ENCODE measurements at regions not wholly inside any gene's neighbourhood (a gene's known extent, or its start where the extent isn't known, plus 50 kb on each side); places are given as distances from the start of the nearest gene placed in this dataset.

GRCh38 chr11:10401696-10402392, 53.2 kb upstream of the AMPD3 start:
- TF ChIP-seq ZFX (IDR thresholded peaks at IDR 0.05; ENCODE audit: borderline replicate concordance): no peak
- H3K27ac ChIP-seq: no peak overlapping the region
